HG02870 (cell line): ENCODE measurements at regions not wholly inside any gene's neighbourhood (a gene's known extent, or its start where the extent isn't known, plus 50 kb on each side); places are given as distances from the start of the nearest gene placed in this dataset.

Experiments
- ATAC-seq: cut with Tn5 transposase; IDR thresholded peaks from one replicate; pipeline ENCODE4 v1.9.1; 2021; ENCODE audit warnings: mild to moderate bottlenecking, moderate library complexity; ENCODE audit not compliant: unreplicated experiment

GRCh38 chr3:163126115-163126514, 1629.5 kb downstream of the OTOL1 start:
- no peak for ATAC-seq
